Thymus (tissue), 11 donors: ENCODE measurements at regions not wholly inside any gene's neighbourhood (a gene's known extent, or its start where the extent isn't known, plus 50 kb on each side); places are given as distances from the start of the nearest gene placed in this dataset.

Source experiments
- DNase-seq, 9 donors: peaks; one replicate each; pipeline ENCODE4 v3.0.0-alpha.2; 2013; ENCODE audit warnings: low spot score in 9 of 9, low read depth in 6 of 9, missing footprints in 1 of 9
- H3K27ac ChIP-seq, 2 donors: one replicate each; pipeline ENCODE4 v1.5.1; 2013; ENCODE audit warnings: control low read depth in 1 of 2, low read depth in 1 of 2, low read length in 1 of 2, mild to moderate bottlenecking in 1 of 2, moderate library complexity in 1 of 2
- H3K27me3 ChIP-seq, 2 donors: one replicate each; pipeline ENCODE4 v1.5.1; 2013; ENCODE audit warnings: low read length in 1 of 2; ENCODE audit not compliant: control insufficient read depth in 2 of 2, insufficient read depth in 1 of 2
- H3K36me3 ChIP-seq, 2 donors: one replicate each; pipeline ENCODE4 v1.5.1; 2013; ENCODE audit warnings: low read length in 1 of 2, mild to moderate bottlenecking in 1 of 2, moderate library complexity in 1 of 2; ENCODE audit not compliant: control insufficient read depth in 2 of 2, insufficient read depth in 2 of 2
- H3K4me1 ChIP-seq, 2 donors: one replicate each; pipeline ENCODE4 v1.5.1; 2013; ENCODE audit warnings: low read length in 2 of 2; ENCODE audit not compliant: control insufficient read depth in 2 of 2, insufficient read depth in 2 of 2
- H3K4me3 ChIP-seq, 2 donors: one replicate each; pipeline ENCODE4 v1.5.1; 2013; ENCODE audit warnings: low read length in 2 of 2, control low read depth in 1 of 2, mild to moderate bottlenecking in 1 of 2
- H3K9me3 ChIP-seq, 2 donors: one replicate each; pipeline ENCODE4 v1.5.1; 2013; ENCODE audit warnings: low read length in 1 of 2, mild to moderate bottlenecking in 1 of 2; ENCODE audit not compliant: control insufficient read depth in 2 of 2, insufficient read depth in 1 of 2
- WGBS: extraction: QIAGEN DNeasy Blood & Tissue Kit; methylation state at CpG from one replicate; pipeline ENCODE4 v1.1.7; 2013; 5-methylcytosine and 5-hydroxymethylcytosine counted together
- donor health status: healthy.

- 83% methylated on average over 3 of the region's 3 CpGs for WGBS
- no peak for DNase-seq
- Histone ChIP-seq H3K27ac (no peak overlapping the region), H3K9me3 (no peaks in the 10 kb centered on the region), H3K36me3 (no peaks in the 10 kb centered on the region), H3K27me3 (no peaks in the 10 kb centered on the region), H3K4me1 (no peaks in the 10 kb centered on the region), H3K4me3 (no peak overlapping the region)
Measured at GRCh38 chr16:64236316-64236715, 885.5 kb downstream of the CDH11 start.

GRCh38 chr16:64234200-64234599, 887.7 kb downstream of the CDH11 start:
- Histone ChIP-seq H3K4me1 (no peaks in the 10 kb centered on the region), H3K27me3 (no peaks in the 10 kb centered on the region), H3K27ac (no peak overlapping the region), H3K36me3 (no peaks in the 10 kb centered on the region), H3K9me3 (no peaks in the 10 kb centered on the region), H3K4me3 (no peak overlapping the region)
- no peak for DNase-seq
- 93% methylated on average over 3 of the region's 3 CpGs for WGBS

- WGBS: 50% methylated on average over 2 of the region's 2 CpGs
- no peak for DNase-seq
- no peaks in the 10 kb centered on the region for H3K36me3 ChIP-seq
Measured at GRCh38 chr16:64225696-64226095, 896.2 kb downstream of the CDH11 start.

GRCh38 chr16:64225036-64225435, 896.8 kb downstream of the CDH11 start:
- Histone ChIP-seq H3K4me3 (no peak overlapping the region), H3K27me3 (no peaks in the 10 kb centered on the region), H3K36me3 (no peaks in the 10 kb centered on the region), H3K27ac (no peak overlapping the region), H3K9me3 (no peaks in the 10 kb centered on the region), H3K4me1 (no peaks in the 10 kb centered on the region)
- WGBS: 74% methylated on average over 10 of the region's 10 CpGs
- DNase-seq: no peak

More at GRCh38 chr16:64225696-64226095, 896.2 kb downstream of the CDH11 start:
- no peak overlapping the region for H3K27ac ChIP-seq
- H3K4me1 ChIP-seq: no peaks in the 10 kb centered on the region
- H3K9me3 ChIP-seq: no peaks in the 10 kb centered on the region
- H3K27me3 ChIP-seq: no peaks in the 10 kb centered on the region
- H3K4me3 ChIP-seq: no peak overlapping the region

- Histone ChIP-seq H3K9me3 (no peaks in the 10 kb centered on the region), H3K4me1 (no peaks in the 10 kb centered on the region), H3K36me3 (no peaks in the 10 kb centered on the region), H3K27ac (no peak overlapping the region), H3K4me3 (no peak overlapping the region), H3K27me3 (no peaks in the 10 kb centered on the region)
- no peak for DNase-seq
- WGBS: 71% methylated on average over 4 of the region's 4 CpGs
Measured at GRCh38 chr16:64217789-64218535, 903.9 kb downstream of the CDH11 start.

GRCh38 chr16:64215730-64216129, 906.1 kb downstream of the CDH11 start:
- no peak for DNase-seq
- no peaks in the 10 kb centered on the region for H3K9me3 ChIP-seq
- H3K36me3 ChIP-seq: no peaks in the 10 kb centered on the region
- no peak overlapping the region for H3K4me3 ChIP-seq
- no peaks in the 10 kb centered on the region for H3K27me3 ChIP-seq
- no peaks in the 10 kb centered on the region for H3K4me1 ChIP-seq
- H3K27ac ChIP-seq: no peak overlapping the region
- 90% methylated on average over 3 of the region's 3 CpGs for WGBS

GRCh38 chr16:64211331-64211730, 910.5 kb downstream of the CDH11 start:
- H3K27me3 ChIP-seq: no peaks in the 10 kb centered on the region
- 83% methylated on average over 5 of the region's 5 CpGs for WGBS
- H3K4me3 ChIP-seq: no peak overlapping the region
- H3K36me3 ChIP-seq: no peaks in the 10 kb centered on the region
- no peak for DNase-seq
- H3K4me1 ChIP-seq: no peaks in the 10 kb centered on the region
- H3K27ac ChIP-seq: no peak overlapping the region
- H3K9me3 ChIP-seq: no peaks in the 10 kb centered on the region

- DNase-seq: no peak
- no peaks in the 10 kb centered on the region for H3K36me3 ChIP-seq
- WGBS: 81% methylated on average over 2 of the region's 2 CpGs
Measured at GRCh38 chr16:64206862-64207261, 915.0 kb downstream of the CDH11 start.

GRCh38 chr16:64203126-64203525, 918.7 kb downstream of the CDH11 start:
- no peak for DNase-seq
- no peaks in the 10 kb centered on the region for H3K36me3 ChIP-seq
- no peaks in the 10 kb centered on the region for H3K4me1 ChIP-seq
- H3K4me3 ChIP-seq: no peak overlapping the region
- no peaks in the 10 kb centered on the region for H3K9me3 ChIP-seq
- H3K27ac ChIP-seq: no peak overlapping the region
- H3K27me3 ChIP-seq: no peaks in the 10 kb centered on the region
- WGBS: 92% methylated on average over 4 of the region's 4 CpGs

More at GRCh38 chr16:64206862-64207261, 915.0 kb downstream of the CDH11 start:
- Histone ChIP-seq H3K9me3 (no peaks in the 10 kb centered on the region), H3K27me3 (no peaks in the 10 kb centered on the region), H3K4me3 (no peak overlapping the region), H3K4me1 (no peaks in the 10 kb centered on the region), H3K27ac (no peak overlapping the region)
